Activated CD4-positive, alpha-beta T cell treated with anti-CD3 and anti-CD28 coated beads, Interleukin-2, amount 10 ng/mL, durations not matched to agents 24 days and 14 days (primary cell): ENCODE measurements at regions not wholly inside any gene's neighbourhood (a gene's known extent, or its start where the extent isn't known, plus 50 kb on each side); places are given as distances from the start of the nearest gene placed in this dataset.
"Not testable (repeated sequence)": the region's sequence is repeated elsewhere in the genome, so short reads cannot be mapped to it uniquely, and the experiment has no call there.

Experiments used
- DNase-seq: peaks from one replicate; pipeline ENCODE4 v3.0.0; 2022
- H3K27ac Mint-ChIP-seq: one replicate; pipeline ENCODE4 v1.8.0; 2022; ENCODE audit warnings: mild to moderate bottlenecking, mixed read lengths
- H3K27me3 Mint-ChIP-seq: one replicate; pipeline ENCODE4 v1.8.0; 2022; ENCODE audit warnings: mixed read lengths
- H3K36me3 Mint-ChIP-seq: one replicate; pipeline ENCODE4 v1.8.0; 2022; ENCODE audit warnings: low read depth, mild to moderate bottlenecking, mixed read lengths
- H3K4me1 Mint-ChIP-seq: one replicate; pipeline ENCODE4 v1.8.0; 2021; ENCODE audit warnings: mixed read lengths
- H3K4me3 Mint-ChIP-seq: one replicate; pipeline ENCODE4 v1.8.0; 2022; ENCODE audit warnings: mild to moderate bottlenecking, moderate library complexity, mixed read lengths
- H3K9me3 Mint-ChIP-seq: one replicate; pipeline ENCODE4 v1.8.0; 2021; ENCODE audit warnings: mixed read lengths
- intact Hi-C: fragments of 100-400 bp; cut with micrococcal nuclease; formaldehyde crosslinking; loops from one replicate; pipeline ENCODE4 v1.15.1; 2023

- no peak overlapping the region for H3K4me3 Mint-ChIP-seq
- DNase-seq = no peak
- no peaks in the 10 kb centered on the region for H3K4me1 Mint-ChIP-seq
- H3K27ac Mint-ChIP-seq = no peak overlapping the region
- H3K27me3 Mint-ChIP-seq = peaks cover 3% of the 10 kb centered on the region
- no peaks in the 10 kb centered on the region for H3K9me3 Mint-ChIP-seq
- intact Hi-C loops = no loop called here
- no peaks in the 10 kb centered on the region for H3K36me3 Mint-ChIP-seq
Observed at GRCh38 chr3:153052096-153052460, 109.9 kb upstream of the RAP2B start.

- Mint-ChIP-seq H3K4me1 (no peaks in the 10 kb centered on the region), H3K27ac (no peak overlapping the region), H3K9me3 (no peaks in the 10 kb centered on the region), H3K4me3 (no peak overlapping the region), H3K36me3 (no peaks in the 10 kb centered on the region), H3K27me3 (peaks cover 3% of the 10 kb centered on the region)
- intact Hi-C loops = no loop called here
- DNase-seq = no peak
Observed at GRCh38 chr3:153055217-153055616, 106.8 kb upstream of the RAP2B start.

GRCh38 chr3:153055779-153056178, 106.2 kb upstream of the RAP2B start:
- peaks cover 3% of the 10 kb centered on the region for H3K27me3 Mint-ChIP-seq
- no peaks in the 10 kb centered on the region for H3K9me3 Mint-ChIP-seq
- intact Hi-C loops = no loop called here
- H3K36me3 Mint-ChIP-seq = no peaks in the 10 kb centered on the region
- no peaks in the 10 kb centered on the region for H3K4me1 Mint-ChIP-seq
- no peak overlapping the region for H3K4me3 Mint-ChIP-seq
- no peak for DNase-seq
- H3K27ac Mint-ChIP-seq = no peak overlapping the region

- intact Hi-C loops, H3K4me1 Mint-ChIP-seq: not testable (repeated sequence)
Observed at GRCh38 chr3:153058031-153058688, 103.9 kb upstream of the RAP2B start.

GRCh38 chr3:153060346-153060745, 101.7 kb upstream of the RAP2B start:
- no peaks in the 10 kb centered on the region for H3K36me3 Mint-ChIP-seq
- no peaks in the 10 kb centered on the region for H3K4me1 Mint-ChIP-seq
- H3K27me3 Mint-ChIP-seq = no peaks in the 10 kb centered on the region
- intact Hi-C loops = no loop called here
- no peak overlapping the region for H3K4me3 Mint-ChIP-seq
- no peaks in the 10 kb centered on the region for H3K9me3 Mint-ChIP-seq
- no peak for DNase-seq
- no peak overlapping the region for H3K27ac Mint-ChIP-seq

More at GRCh38 chr3:153058031-153058688, 103.9 kb upstream of the RAP2B start:
- H3K27me3 Mint-ChIP-seq, H3K9me3 Mint-ChIP-seq, H3K4me3 Mint-ChIP-seq, H3K36me3 Mint-ChIP-seq, DNase-seq, H3K27ac Mint-ChIP-seq: not testable (repeated sequence)

- Mint-ChIP-seq H3K27me3 (no peaks in the 10 kb centered on the region), H3K9me3 (no peaks in the 10 kb centered on the region), H3K27ac (no peak overlapping the region), H3K36me3 (no peaks in the 10 kb centered on the region), H3K4me1 (no peaks in the 10 kb centered on the region), H3K4me3 (no peak overlapping the region)
- intact Hi-C loops = no loop called here
- no peak for DNase-seq
Observed at GRCh38 chr3:153061938-153062528, 100.0 kb upstream of the RAP2B start.

- intact Hi-C loops = no loop called here
- no peaks in the 10 kb centered on the region for H3K9me3 Mint-ChIP-seq
- no peak overlapping the region for H3K4me3 Mint-ChIP-seq
Observed at GRCh38 chr3:153063337-153063736, 98.7 kb upstream of the RAP2B start.

GRCh38 chr3:153066983-153067382, 95.0 kb upstream of the RAP2B start:
- no peaks in the 10 kb centered on the region for H3K4me1 Mint-ChIP-seq
- no peaks in the 10 kb centered on the region for H3K36me3 Mint-ChIP-seq
- no peak overlapping the region for H3K4me3 Mint-ChIP-seq
- no peak for DNase-seq
- intact Hi-C loops = no loop called here
- H3K27me3 Mint-ChIP-seq = peaks cover 2% of the 10 kb centered on the region
- no peak overlapping the region for H3K27ac Mint-ChIP-seq
- no peaks in the 10 kb centered on the region for H3K9me3 Mint-ChIP-seq

More at GRCh38 chr3:153063337-153063736, 98.7 kb upstream of the RAP2B start:
- H3K27ac Mint-ChIP-seq = no peak overlapping the region
- H3K4me1 Mint-ChIP-seq = no peaks in the 10 kb centered on the region
- no peaks in the 10 kb centered on the region for H3K36me3 Mint-ChIP-seq
- DNase-seq = no peak
- no peaks in the 10 kb centered on the region for H3K27me3 Mint-ChIP-seq

- peaks cover 2% of the 10 kb centered on the region for H3K27me3 Mint-ChIP-seq
- H3K4me3 Mint-ChIP-seq = no peak overlapping the region
- no peaks in the 10 kb centered on the region for H3K36me3 Mint-ChIP-seq
- no peak for DNase-seq
- H3K4me1 Mint-ChIP-seq = no peaks in the 10 kb centered on the region
- no peak overlapping the region for H3K27ac Mint-ChIP-seq
- intact Hi-C loops = no loop called here
- H3K9me3 Mint-ChIP-seq = no peaks in the 10 kb centered on the region
Observed at GRCh38 chr3:153069598-153070510, 92.2 kb upstream of the RAP2B start.

- DNase-seq = no peak
- no peak overlapping the region for H3K27ac Mint-ChIP-seq
- H3K4me1 Mint-ChIP-seq = no peaks in the 10 kb centered on the region
- H3K4me3 Mint-ChIP-seq = no peak overlapping the region
- peaks cover 2% of the 10 kb centered on the region for H3K27me3 Mint-ChIP-seq
- H3K9me3 Mint-ChIP-seq = no peaks in the 10 kb centered on the region
- no peaks in the 10 kb centered on the region for H3K36me3 Mint-ChIP-seq
- intact Hi-C loops = no loop called here
Observed at GRCh38 chr3:153070511-153070868, 91.5 kb upstream of the RAP2B start.

GRCh38 chr3:153072382-153072781, 89.6 kb upstream of the RAP2B start:
- no peak for DNase-seq
- H3K27ac Mint-ChIP-seq = no peak overlapping the region
- no peaks in the 10 kb centered on the region for H3K36me3 Mint-ChIP-seq
- H3K4me3 Mint-ChIP-seq = no peak overlapping the region
- H3K9me3 Mint-ChIP-seq = no peaks in the 10 kb centered on the region
- H3K27me3 Mint-ChIP-seq = peaks cover 2% of the 10 kb centered on the region
- no peaks in the 10 kb centered on the region for H3K4me1 Mint-ChIP-seq
- intact Hi-C loops = no loop called here

GRCh38 chr3:153072856-153073255, 89.2 kb upstream of the RAP2B start:
- Mint-ChIP-seq H3K36me3 (no peaks in the 10 kb centered on the region), H3K27ac (no peak overlapping the region), H3K9me3 (no peaks in the 10 kb centered on the region), H3K4me1 (no peaks in the 10 kb centered on the region), H3K4me3 (no peak overlapping the region), H3K27me3 (peaks cover 3% of the 10 kb centered on the region)
- DNase-seq = no peak
- intact Hi-C loops = no loop called here

GRCh38 chr3:153073636-153074035, 88.4 kb upstream of the RAP2B start:
- no peak overlapping the region for H3K4me3 Mint-ChIP-seq
- H3K9me3 Mint-ChIP-seq = no peaks in the 10 kb centered on the region
- no peaks in the 10 kb centered on the region for H3K36me3 Mint-ChIP-seq
- H3K27me3 Mint-ChIP-seq = peaks cover 4% of the 10 kb centered on the region
- H3K4me1 Mint-ChIP-seq = no peaks in the 10 kb centered on the region
- H3K27ac Mint-ChIP-seq = no peak overlapping the region
- intact Hi-C loops = no loop called here
- DNase-seq = no peak

- peaks cover 7% of the 10 kb centered on the region for H3K27me3 Mint-ChIP-seq
- no peaks in the 10 kb centered on the region for H3K9me3 Mint-ChIP-seq
- no peak overlapping the region for H3K4me3 Mint-ChIP-seq
- no peaks in the 10 kb centered on the region for H3K36me3 Mint-ChIP-seq
- intact Hi-C loops = no loop called here
- H3K27ac Mint-ChIP-seq = no peak overlapping the region
- DNase-seq = no peak
- no peaks in the 10 kb centered on the region for H3K4me1 Mint-ChIP-seq
Observed at GRCh38 chr3:153078826-153079225, 83.2 kb upstream of the RAP2B start.
